Activated naive CD4-positive, alpha-beta T cell treated with anti-CD3 and anti-CD28 coated beads, Interleukin-2, amount 50 U/mL, for 72 hours (primary cell): ENCODE measurements at regions not wholly inside any gene's neighbourhood (a gene's known extent, or its start where the extent isn't known, plus 50 kb on each side); places are given as distances from the start of the nearest gene placed in this dataset.

Source experiments
- ATAC-seq, 2 donors: fragments of 150-1000 bp; cut with Tn5 transposase; 2 replicates each; pipeline ENCODE4 v1.10.0; 2021; ENCODE audit warnings: mild to moderate bottlenecking in 2 of 2, moderate library complexity in 2 of 2
- DNase-seq, 2 donors: peaks; one replicate each; pipeline ENCODE4 v3.0.0; 2021 to 2022; ENCODE audit warnings: low spot score in 2 of 2
- H3K27ac Mint-ChIP-seq, 2 donors: one replicate each; pipeline ENCODE4 v1.8.0; 2022; ENCODE audit warnings: mild to moderate bottlenecking in 2 of 2, mixed read lengths in 2 of 2
- H3K36me3 Mint-ChIP-seq, 2 donors: one replicate each; pipeline ENCODE4 v1.8.0; 2022; ENCODE audit warnings: mixed read lengths in 2 of 2
- H3K9me3 Mint-ChIP-seq, 2 donors: one replicate each; pipeline ENCODE4 v1.8.0; 2022; ENCODE audit warnings: mixed read lengths in 2 of 2

DNA sequence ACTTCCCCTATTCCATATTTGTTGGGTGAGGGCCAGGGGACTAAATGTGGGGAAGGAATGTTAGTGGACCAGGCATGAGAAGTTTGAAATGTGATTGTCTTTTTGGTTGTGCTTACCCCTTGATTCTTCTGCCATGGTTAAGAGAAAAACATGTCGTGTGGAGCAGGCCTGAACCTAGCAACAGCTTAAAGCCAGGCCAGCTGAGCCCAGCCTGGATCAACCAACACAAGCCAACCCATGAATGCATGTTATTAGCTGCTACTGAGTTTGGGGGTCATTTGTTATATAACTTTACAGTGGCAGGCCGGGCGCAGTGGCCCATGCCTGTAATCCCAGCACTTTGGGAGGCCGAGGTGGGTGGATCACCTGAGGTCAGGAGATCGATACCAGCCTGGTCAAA is 52.4 kb upstream of the TRIO start:
- Mint-ChIP-seq H3K27ac (no peak overlapping the region), H3K9me3 (no peaks in the 10 kb centered on the region), H3K36me3 (peaks cover 0 to 7% of the 10 kb centered on the region in 2 donors)
- no peak for DNase-seq
- no peak for ATAC-seq

DNA sequence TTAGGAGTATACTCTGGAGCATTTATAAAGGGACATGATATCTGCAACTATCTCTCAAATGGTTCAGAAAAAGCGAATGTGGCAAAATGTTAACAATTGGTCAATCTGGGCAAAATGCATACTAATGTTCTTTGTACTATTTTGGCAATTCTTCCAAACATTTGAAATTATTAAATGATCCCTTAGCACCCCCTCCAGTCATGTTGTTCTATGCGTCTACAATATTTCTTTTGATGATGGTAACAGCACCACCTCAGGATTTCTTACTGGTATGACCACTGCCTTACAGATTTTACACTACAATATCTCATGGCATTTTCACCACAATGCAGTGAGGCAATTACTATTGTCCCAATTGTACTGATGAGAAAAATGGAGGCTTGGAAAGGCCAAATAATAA is 52.9 kb upstream of the TRIO start:
- ATAC-seq (no peak), DNase-seq (no peak)
- Mint-ChIP-seq H3K9me3 (no peaks in the 10 kb centered on the region), H3K36me3 (peaks cover 0 to 7% of the 10 kb centered on the region in 2 donors), H3K27ac (no peak overlapping the region)

DNA sequence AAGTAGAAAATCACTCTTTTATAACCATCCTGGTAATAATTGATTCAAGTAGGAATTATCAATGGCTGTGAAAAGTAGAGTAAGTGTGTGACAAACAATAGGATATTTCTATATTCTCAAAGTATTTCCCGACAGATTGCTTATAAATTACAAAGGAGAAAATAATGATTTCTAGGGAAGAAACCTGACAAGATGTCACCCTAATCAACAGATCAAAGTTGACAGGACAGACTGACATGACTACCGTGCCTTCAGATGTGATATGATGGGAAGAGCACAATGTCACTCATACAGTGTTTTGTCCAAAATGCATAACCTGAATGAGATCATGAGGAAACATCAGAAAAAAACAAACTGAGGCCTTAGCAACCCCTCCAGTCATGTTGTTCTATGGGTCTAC is 53.9 kb upstream of the TRIO start:
- no peak overlapping the region for H3K27ac Mint-ChIP-seq

DNA sequence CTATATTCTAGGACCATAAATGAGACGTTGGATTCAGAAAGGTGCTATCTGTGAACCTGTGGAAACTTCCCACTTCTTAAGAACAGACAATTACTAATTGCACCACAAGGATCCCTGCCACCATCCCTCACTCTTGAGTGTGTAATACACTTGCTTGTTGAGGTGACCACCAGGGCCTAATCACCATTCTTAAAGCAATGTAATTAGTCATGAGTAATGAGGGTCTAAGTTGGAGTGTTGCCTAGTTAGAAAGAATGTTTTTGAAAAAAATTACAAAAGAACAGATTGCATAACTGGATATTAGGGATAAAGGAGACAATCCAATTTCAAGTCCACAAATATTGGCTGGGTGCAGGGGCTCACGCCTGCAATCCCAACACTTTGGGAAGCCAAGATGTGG is 56.9 kb upstream of the TRIO start:
- DNase-seq, result no peak
- no peak for ATAC-seq
- Mint-ChIP-seq H3K36me3 (peaks cover 0 to 7% of the 10 kb centered on the region in 2 donors), H3K27ac (no peak overlapping the region), H3K9me3 (no peaks in the 10 kb centered on the region)

More for the DNA sequence above, 53.9 kb upstream of the TRIO start:
- DNase-seq, result no peak
- peaks cover 0 to 7% of the 10 kb centered on the region in 2 donors for H3K36me3 Mint-ChIP-seq
- H3K9me3 Mint-ChIP-seq, result no peaks in the 10 kb centered on the region
- no peak for ATAC-seq

DNA sequence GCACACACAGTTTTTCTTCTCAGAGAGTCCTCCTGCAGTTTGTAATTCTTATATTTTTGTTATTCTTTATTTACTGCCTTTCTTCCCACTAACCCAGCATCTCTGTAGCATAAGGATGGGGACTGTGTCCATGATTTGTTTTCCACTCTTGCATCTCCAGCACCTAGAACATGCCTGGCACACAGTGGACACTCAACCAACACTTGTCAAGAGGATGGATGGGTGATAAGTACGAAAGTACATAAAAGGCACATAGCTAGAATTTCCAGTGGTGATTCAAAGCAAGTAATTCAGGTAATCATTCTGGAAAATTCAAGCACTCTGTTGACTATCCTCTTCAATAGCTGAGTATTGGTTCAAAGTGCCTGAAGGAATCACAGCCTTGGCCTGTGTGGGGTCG is 60.2 kb upstream of the TRIO start:
- H3K9me3 Mint-ChIP-seq, result no peaks in the 10 kb centered on the region
- no peak overlapping the region for H3K27ac Mint-ChIP-seq
- no peak for DNase-seq
- no peaks in the 10 kb centered on the region for H3K36me3 Mint-ChIP-seq
- no peak for ATAC-seq

DNA sequence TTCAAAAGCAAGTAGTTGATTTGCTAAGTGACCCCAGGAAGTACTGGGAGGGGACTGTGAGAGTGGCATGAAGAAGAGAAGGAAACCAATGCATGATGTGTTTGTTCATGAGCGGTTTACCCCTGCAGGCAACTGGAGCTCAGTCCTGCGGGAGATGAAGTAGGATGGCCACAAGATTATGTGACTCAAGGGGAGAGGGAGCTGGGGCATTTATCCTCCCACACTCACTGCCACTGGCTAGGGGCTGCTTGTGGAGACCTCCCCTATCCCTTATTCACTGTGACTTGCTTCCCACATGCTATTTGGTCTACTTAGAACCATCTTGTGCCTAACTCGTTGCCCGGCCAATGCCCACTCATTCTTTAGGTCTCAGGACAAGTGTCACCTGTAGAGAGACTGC is 60.6 kb upstream of the TRIO start:
- no peak for ATAC-seq

DNA sequence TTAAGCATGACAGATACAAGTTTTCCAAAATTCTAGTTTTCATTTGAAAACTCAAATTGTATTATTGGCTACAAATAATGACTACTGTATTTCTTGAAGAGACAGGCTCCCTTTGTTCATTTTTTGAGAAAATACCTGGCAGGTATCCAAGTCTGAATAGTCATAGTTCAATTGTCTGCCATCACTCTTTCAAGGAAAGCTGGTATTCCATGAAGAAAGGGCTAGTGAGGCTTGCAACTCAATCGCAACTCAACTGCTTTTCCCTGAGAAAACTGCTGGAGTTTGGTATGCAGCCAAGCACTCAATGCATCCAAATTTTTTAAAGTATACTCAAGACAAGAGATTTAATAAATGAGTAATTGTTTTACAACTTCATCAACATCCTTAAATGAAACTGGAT is 61.4 kb upstream of the TRIO start:
- H3K9me3 Mint-ChIP-seq, result no peaks in the 10 kb centered on the region
- H3K27ac Mint-ChIP-seq, result no peak overlapping the region
- H3K36me3 Mint-ChIP-seq, result no peaks in the 10 kb centered on the region
- ATAC-seq, result no peak
- no peak for DNase-seq

More for the DNA sequence above, 60.6 kb upstream of the TRIO start:
- no peaks in the 10 kb centered on the region for H3K36me3 Mint-ChIP-seq
- H3K9me3 Mint-ChIP-seq, result no peaks in the 10 kb centered on the region
- no peak overlapping the region for H3K27ac Mint-ChIP-seq
- DNase-seq, result no peak

DNA sequence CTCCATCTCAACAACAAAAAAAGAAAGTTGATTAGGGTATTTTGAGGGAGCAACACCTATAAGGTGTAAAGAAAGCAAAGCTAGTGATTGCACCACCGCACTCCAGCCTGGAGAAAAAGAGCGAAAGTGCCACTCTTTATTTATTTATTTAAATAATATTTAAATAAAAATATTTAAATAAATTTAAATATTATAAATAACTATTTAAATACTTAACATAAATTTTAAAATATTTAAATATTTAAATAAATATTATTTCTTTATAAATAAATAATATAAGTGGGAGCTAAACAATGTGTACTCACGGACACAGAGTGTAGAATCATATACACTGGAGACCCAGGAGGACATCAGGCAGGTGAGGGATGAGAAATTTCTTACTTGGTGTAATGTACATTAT is 64.4 kb upstream of the TRIO start:
- Mint-ChIP-seq H3K36me3 (no peaks in the 10 kb centered on the region), H3K27ac (no peak overlapping the region), H3K9me3 (no peaks in the 10 kb centered on the region)
- DNase-seq (no peak), ATAC-seq (no peak)

DNA sequence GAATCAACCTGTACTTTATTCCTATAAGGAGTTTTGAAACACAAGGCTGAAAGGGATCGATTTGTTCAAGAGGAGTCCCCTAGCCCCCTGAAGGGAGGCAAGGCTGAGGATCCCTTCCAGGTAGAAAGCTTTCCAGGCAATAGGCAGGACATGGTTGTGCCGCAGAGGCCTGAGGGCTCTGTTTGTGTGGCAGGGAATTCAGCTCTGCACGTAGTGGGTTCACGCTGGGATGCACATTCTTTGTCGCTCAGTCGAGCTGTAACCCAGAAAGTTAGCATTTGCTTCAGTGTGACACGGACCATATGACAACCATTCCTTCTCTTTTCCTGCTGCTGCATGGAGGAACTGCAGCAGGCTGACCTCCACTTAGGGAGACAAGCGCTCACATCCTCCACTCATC is 65.6 kb upstream of the TRIO start:
- ATAC-seq (no peak), DNase-seq (no peak)
- Mint-ChIP-seq H3K9me3 (no peaks in the 10 kb centered on the region), H3K27ac (no peak overlapping the region), H3K36me3 (no peaks in the 10 kb centered on the region)

DNA sequence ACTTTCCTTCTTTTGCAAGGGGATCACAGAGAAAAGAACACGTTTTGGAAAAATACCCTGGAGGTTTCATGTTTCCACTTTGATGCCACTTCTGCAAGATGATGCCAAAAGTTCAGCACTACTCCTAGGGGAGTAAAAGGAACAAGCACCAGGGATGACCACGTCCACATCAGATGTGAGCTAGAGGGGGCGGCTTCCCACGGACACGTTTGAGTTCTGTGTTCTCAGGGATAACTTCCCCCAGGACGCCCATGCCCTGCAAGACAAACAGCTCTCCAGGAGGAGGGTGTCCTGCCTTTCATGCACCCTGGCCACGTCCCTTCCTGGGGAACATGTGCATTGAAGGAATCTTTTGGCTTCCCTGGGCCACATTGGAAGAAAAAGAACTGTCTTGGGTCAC is 66.6 kb upstream of the TRIO start:
- H3K36me3 Mint-ChIP-seq, result no peaks in the 10 kb centered on the region
- no peak for DNase-seq
- H3K27ac Mint-ChIP-seq, result no peak overlapping the region
- H3K9me3 Mint-ChIP-seq, result no peaks in the 10 kb centered on the region
- no peak for ATAC-seq

DNA sequence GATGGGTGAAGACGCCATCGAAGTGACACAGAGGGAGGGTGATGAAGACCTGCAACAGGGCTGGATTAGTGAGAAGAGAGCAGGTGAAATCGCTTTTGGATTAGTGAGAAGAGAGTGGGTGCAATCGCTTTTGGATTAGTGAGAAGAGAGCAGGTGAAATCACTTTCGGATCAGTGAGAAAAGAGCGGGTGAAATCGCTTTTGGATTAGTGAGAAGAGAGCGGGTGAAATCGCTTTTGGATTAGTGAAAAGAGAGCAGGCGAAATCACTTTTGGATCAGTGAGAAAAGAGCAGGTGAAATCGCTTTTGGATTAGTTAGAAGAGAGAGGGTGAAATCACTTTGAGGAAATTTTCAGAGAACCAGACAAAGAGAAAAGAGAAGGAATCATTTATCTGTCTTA is 67.2 kb upstream of the TRIO start:
- DNase-seq (no peak), ATAC-seq (no peak)
- Mint-ChIP-seq H3K36me3 (no peaks in the 10 kb centered on the region), H3K27ac (no peak overlapping the region), H3K9me3 (no peaks in the 10 kb centered on the region)

DNA sequence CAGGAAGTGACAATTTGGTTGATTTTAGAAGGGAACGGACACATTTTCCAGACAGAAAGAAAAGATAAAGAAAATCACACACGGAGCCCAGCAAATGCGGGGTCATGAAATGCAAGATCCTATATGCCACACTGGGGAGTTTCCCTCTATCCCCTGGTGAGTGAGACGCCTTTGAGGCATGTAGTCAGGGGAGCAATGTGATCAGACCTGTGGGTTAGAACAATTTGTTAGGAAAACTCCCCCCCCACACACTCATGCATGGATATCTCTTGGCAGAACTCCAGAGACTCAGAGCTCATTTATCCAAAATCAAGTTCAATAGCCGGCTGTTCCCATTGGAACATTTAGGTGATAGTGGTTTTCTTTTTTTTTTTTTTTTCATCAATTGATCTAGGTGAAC is 71.7 kb upstream of the TRIO start:
- Mint-ChIP-seq H3K9me3 (no peaks in the 10 kb centered on the region), H3K27ac (no peak overlapping the region), H3K36me3 (no peaks in the 10 kb centered on the region)
- DNase-seq (no peak), ATAC-seq (no peak)

DNA sequence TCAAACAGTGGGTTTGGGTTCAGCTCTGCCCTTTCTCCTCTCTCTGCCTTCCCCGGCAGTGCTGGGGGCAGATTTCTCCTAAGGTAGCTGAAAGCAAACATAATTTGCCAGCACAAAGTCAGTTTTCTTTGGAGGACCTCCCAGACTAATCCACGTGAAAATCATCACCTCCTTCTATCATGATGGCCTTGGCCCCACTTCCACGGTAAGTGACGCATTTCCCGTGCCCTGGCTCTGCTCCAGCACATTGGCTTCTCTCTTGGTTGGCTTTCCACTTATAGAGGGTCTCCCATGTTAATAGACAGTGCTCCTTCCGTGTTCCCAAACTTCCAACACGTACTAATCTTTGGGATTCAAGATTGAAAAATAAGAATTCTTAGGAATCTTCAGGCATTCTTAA is 74.1 kb upstream of the TRIO start:
- Mint-ChIP-seq H3K9me3 (no peaks in the 10 kb centered on the region), H3K36me3 (no peaks in the 10 kb centered on the region), H3K27ac (no peak overlapping the region)
- ATAC-seq, result no peak
- no peak for DNase-seq

DNA sequence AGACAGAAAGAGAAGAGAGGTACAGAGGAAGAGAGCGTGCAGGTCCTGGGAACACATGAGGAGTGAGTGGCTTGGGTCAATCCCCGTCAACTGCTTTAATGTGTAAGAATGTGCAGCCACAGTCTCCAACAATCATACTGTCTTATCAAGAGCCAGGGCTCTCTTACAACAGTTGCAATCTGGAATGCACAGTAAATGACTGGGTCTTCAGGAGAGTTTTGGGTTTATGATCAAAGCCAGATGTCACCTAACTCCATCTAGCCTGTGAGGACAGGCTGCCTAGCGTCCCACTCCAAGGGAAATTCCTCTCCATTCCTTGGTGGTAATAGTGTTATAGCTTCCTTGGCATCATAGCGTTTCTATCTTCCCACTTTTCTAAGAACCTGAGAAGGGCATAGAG is 75.0 kb upstream of the TRIO start:
- DNase-seq (no peak), ATAC-seq (no peak)
- Mint-ChIP-seq H3K27ac (no peak overlapping the region), H3K36me3 (no peaks in the 10 kb centered on the region), H3K9me3 (no peaks in the 10 kb centered on the region)

DNA sequence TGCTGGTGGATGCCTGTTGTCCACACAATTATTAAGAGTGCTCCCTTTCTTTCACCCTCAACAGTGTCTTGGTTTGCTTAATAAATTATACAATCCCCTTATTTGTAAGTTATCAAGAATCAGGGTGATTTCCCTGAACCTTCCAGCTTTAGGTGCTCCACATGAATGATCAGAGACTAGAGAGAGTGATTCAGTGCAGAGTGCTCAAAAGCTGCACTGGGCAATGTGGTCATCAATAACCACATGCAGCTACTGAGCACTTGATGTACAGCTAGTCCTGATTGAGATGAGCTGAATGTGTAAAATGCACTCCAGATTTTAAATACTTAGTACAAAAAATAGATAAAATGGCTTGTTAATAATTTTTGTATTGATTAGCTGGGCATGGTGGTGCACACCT is 76.8 kb upstream of the TRIO start:
- ATAC-seq (no peak), DNase-seq (no peak)
- no peaks in the 10 kb centered on the region for H3K36me3 Mint-ChIP-seq
- H3K9me3 Mint-ChIP-seq, result no peaks in the 10 kb centered on the region
- H3K27ac Mint-ChIP-seq, result no peak overlapping the region

DNA sequence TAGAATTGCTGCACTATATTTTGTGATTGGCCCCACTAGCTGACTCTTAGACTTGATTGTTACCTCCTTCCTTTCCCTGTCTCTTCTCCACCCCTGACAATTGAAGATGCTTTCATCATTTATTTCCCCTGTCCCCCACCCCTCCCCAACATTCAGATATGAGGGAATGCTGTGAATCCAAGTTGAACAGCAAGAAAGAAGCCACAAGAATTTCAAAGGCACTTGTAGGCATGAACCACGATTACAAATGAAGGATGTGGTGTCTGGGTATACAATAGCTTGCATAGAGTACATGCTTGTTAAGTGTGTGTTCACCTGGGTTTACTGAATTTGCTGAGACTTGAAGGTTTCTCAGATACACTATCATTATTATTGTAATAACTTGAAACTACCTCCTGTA is 78.3 kb upstream of the TRIO start:
- Mint-ChIP-seq H3K36me3 (no peaks in the 10 kb centered on the region), H3K27ac (no peak overlapping the region), H3K9me3 (peaks cover 7 to 8% of the 10 kb centered on the region in 2 donors)
- ATAC-seq (no peak), DNase-seq (no peak)

DNA sequence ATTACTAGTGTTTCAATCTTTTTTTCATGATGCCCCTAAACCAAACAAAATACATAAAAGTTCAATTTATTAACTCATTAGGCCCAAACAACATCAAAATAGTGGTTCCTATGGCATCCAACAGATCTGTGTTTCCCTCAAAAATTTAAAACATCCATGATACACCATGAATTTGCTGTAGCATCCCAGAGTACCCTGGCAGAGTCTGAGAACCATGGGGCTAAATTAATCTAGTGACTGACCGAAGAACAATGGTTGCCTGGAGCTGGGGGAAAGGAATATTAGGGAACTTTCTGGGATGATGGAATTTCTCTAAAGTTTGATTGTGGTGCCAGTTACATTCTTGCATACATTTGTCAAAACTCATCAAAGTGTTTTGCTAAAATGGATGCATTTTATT is 79.5 kb upstream of the TRIO start:
- Mint-ChIP-seq H3K36me3 (no peaks in the 10 kb centered on the region), H3K27ac (no peak overlapping the region), H3K9me3 (peaks cover 7 to 13% of the 10 kb centered on the region in 2 donors)
- DNase-seq (no peak), ATAC-seq (no peak)

DNA sequence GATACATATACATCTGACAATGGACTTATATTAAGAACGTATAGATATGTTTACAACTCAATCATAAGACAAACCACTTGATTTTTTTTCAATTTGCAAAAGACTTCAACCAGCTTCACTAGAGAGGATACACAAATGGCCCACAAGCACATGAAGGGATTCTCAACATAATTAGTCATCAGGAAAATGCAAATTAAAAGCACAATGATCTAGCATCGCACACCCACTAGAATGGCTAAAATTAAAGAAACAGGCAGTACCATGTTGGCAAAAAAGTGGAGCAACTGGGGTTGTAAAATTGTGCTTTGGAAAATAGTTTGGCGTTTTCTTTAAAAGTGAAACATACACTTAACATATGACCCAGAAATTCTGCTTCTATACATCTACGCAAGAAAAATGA is 80.0 kb upstream of the TRIO start:
- H3K36me3 Mint-ChIP-seq, result no peaks in the 10 kb centered on the region
- ATAC-seq, result no peak
- peaks cover 7 to 13% of the 10 kb centered on the region in 2 donors for H3K9me3 Mint-ChIP-seq

DNA sequence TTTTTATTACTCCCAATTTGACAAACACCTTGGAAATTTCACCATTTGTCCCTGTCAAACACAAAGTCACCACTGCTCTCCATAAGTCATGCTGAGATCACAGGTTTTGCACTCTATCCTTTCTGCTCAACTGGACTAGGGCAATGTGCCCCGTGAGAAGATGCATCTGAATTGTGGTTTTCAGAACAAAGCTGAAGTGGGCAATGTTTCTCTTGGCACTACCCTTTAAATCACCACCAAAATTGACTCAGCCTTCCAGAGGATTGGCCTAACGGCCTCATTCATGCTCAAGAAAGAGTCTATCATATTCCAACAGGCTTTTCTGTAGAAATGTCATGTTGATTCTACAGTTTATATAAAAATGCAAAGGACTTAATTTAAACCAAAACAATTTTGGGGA is 81.0 kb upstream of the TRIO start:
- ATAC-seq, result no peak
- no peaks in the 10 kb centered on the region for H3K36me3 Mint-ChIP-seq

More for the DNA sequence above, 80.0 kb upstream of the TRIO start:
- DNase-seq, result no peak
- H3K27ac Mint-ChIP-seq, result no peak overlapping the region

More for the DNA sequence above, 81.0 kb upstream of the TRIO start:
- no peak overlapping the region for H3K27ac Mint-ChIP-seq
- DNase-seq, result no peak
- H3K9me3 Mint-ChIP-seq, result peaks cover 7 to 13% of the 10 kb centered on the region in 2 donors
